PC-3 (cell line): ENCODE measurements at regions not wholly inside any gene's neighbourhood (a gene's known extent, or its start where the extent isn't known, plus 50 kb on each side); places are given as distances from the start of the nearest gene placed in this dataset.

Experiments
- ATAC-seq: fragments of 200-7000 bp; cut with Tn5 transposase; 2 replicates; pipeline ENCODE4 v1.9.1; 2020; ENCODE audit warnings: mild to moderate bottlenecking, moderate library complexity
- BruUV-seq: library from RNA; stranded (reverse); fragments of 400-500 nt; replicated peaks from 2 replicates; lab custom pipeline; 2021; lab: Mats Ljungman, UMichigan
- CTCF ChIA-PET: fragments of 300-600 bp; sonication (Branson Sonifier 250); formaldehyde crosslinking; loops from one replicate; lab custom pipeline; 2022; ENCODE audit warnings: antibody characterized with exemption; lab: Charles Lee
- POLR2A ChIA-PET: fragments of 300-600 bp; sonication (Branson Sonifier 250); formaldehyde crosslinking; loops from one replicate; lab custom pipeline; 2022; ENCODE audit warnings: antibody characterized with exemption; ENCODE audit not compliant: unreplicated experiment; lab: Charles Lee
- DNase-seq: peaks from one replicate; pipeline ENCODE4 v3.0.0-alpha.2; 2015
- H2AFZ ChIP-seq: fragments of 300-600 bp; sonication (generic); 2 replicates; pipeline ENCODE4 v1.6.0; 2016; ENCODE audit warnings: antibody characterized with exemption, low read length
- H3F3A ChIP-seq: fragments of 300-600 bp; sonication (generic); one replicate; pipeline ENCODE4 v1.6.0; 2017; ENCODE audit warnings: antibody characterized with exemption, low read length, control low read depth, mild to moderate bottlenecking; ENCODE audit not compliant: unreplicated experiment
- H3K27ac ChIP-seq: fragments of 300-600 bp; sonication (generic); 2 replicates; pipeline ENCODE4 v1.5.1; 2016; ENCODE audit warnings: mild to moderate bottlenecking, low read length
- H3K27me3 ChIP-seq: fragments of 300-600 bp; sonication (generic); 2 replicates; pipeline ENCODE4 v1.6.1; 2016; ENCODE audit warnings: low read length, mixed read lengths
- H3K36me3 ChIP-seq: fragments of 300-600 bp; sonication (generic); 2 replicates; pipeline ENCODE4 v1.6.1; 2016; ENCODE audit warnings: low read depth, mixed run types, low read length, mixed read lengths
- H3K4me1 ChIP-seq: fragments of 300-600 bp; sonication (generic); 2 replicates; pipeline ENCODE4 v1.5.1; 2016; ENCODE audit warnings: low read length; ENCODE audit not compliant: insufficient read depth
- H3K4me2 ChIP-seq: fragments of 300-600 bp; sonication (generic); 2 replicates; pipeline ENCODE4 v1.6.0; 2016; ENCODE audit warnings: low read length
- H3K4me3 ChIP-seq: fragments of 300-600 bp; sonication (generic); 2 replicates; pipeline ENCODE4 v1.5.1; 2016; ENCODE audit warnings: mild to moderate bottlenecking, low read length, mixed read lengths
- H3K79me2 ChIP-seq: fragments of 300-600 bp; sonication (generic); 2 replicates; pipeline ENCODE4 v1.6.1; 2017; ENCODE audit warnings: low read length, mixed read lengths
- H3K9ac ChIP-seq: fragments of 300-600 bp; sonication (generic); 2 replicates; pipeline ENCODE4 v1.6.0; 2016; ENCODE audit warnings: mild to moderate bottlenecking, low read length
- H3K9me2 ChIP-seq: fragments of 300-600 bp; sonication (generic); replicated peaks from 2 replicates; pipeline ENCODE4 v1.6.1; 2016; ENCODE audit warnings: mixed run types, low read length, mixed read lengths
- H3K9me3 ChIP-seq: fragments of 300-600 bp; sonication (generic); 2 replicates; pipeline ENCODE4 v1.6.1; 2016; ENCODE audit warnings: low read length, mixed read lengths
- H4K20me1 ChIP-seq: fragments of 300-600 bp; sonication (generic); 2 replicates; pipeline ENCODE4 v1.6.1; 2016; ENCODE audit warnings: low read length, mixed read lengths
- EZH2 ChIP-seq: fragments of 300-600 bp; sonication (generic); IDR thresholded peaks from one replicate; pipeline ENCODE4 v1.6.1; 2017; ENCODE audit warnings: antibody characterized with exemption, mild to moderate bottlenecking, low read length; ENCODE audit not compliant: unreplicated experiment
- EZH2phosphoT487 ChIP-seq: fragments of 300-600 bp; sonication (generic); IDR thresholded peaks from 2 replicates; pipeline ENCODE4 v1.6.1; 2018; ENCODE audit warnings: mild to moderate bottlenecking, antibody characterized with exemption, low read length, borderline replicate concordance
- intact Hi-C: fragments of 100-400 bp; cut with micrococcal nuclease; formaldehyde crosslinking; loops from 2 replicates; pipeline ENCODE4 v1.9.0; 2023
- TF ChIP-seq, protein P1 (sequence below): fragments of 300-600 bp; sonication (generic); conservative IDR thresholded peaks from 2 replicates; pipeline ENCODE4 v1.5.1; 2017; ENCODE audit warnings: antibody characterized with exemption, low read depth, mild to moderate bottlenecking, low read length

DNA sequence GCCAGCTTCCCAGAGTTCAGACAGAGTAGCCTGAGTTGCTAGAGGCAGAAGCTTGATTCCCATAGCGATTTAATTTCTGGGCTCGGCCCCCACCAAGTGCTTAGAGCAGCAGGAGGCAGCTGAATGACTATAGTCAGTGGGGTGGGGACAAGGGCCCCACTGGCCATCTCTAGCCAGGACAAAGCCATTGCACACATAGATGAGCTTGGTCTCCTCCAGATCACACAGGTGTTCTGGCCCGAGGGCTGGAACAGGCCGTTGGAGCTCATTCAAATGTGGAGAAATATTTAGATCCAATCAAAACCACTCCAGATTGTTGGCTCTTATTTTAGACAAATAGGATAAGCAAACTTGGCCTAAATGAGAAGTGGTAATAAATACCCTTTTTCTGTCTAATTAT lies 287.3 kb upstream of the NCKAP5 start:
- BruUV-seq: no TSS peak
- CTCF ChIA-PET: no interaction called here
- Histone ChIP-seq H3K36me3 (no peaks in the 10 kb centered on the region), H3K27me3 (no peaks in the 10 kb centered on the region), H3K4me1 (no peaks in the 10 kb centered on the region), H3K9me2 (no peaks in the 10 kb centered on the region), H3K4me3 (no peak overlapping the region), H3K9ac (no peak overlapping the region), H3K9me3 (no peaks in the 10 kb centered on the region), H2AFZ (no peak overlapping the region), H4K20me1 (no peaks in the 10 kb centered on the region), H3K27ac (no peak overlapping the region), H3F3A (no peaks in the 10 kb centered on the region), H3K79me2 (no peaks in the 10 kb centered on the region), H3K4me2 (no peak overlapping the region)
- TF ChIP-seq EZH2 (no peak), EZH2phosphoT487 (no peak)
- TF ChIP-seq, protein P1, sequence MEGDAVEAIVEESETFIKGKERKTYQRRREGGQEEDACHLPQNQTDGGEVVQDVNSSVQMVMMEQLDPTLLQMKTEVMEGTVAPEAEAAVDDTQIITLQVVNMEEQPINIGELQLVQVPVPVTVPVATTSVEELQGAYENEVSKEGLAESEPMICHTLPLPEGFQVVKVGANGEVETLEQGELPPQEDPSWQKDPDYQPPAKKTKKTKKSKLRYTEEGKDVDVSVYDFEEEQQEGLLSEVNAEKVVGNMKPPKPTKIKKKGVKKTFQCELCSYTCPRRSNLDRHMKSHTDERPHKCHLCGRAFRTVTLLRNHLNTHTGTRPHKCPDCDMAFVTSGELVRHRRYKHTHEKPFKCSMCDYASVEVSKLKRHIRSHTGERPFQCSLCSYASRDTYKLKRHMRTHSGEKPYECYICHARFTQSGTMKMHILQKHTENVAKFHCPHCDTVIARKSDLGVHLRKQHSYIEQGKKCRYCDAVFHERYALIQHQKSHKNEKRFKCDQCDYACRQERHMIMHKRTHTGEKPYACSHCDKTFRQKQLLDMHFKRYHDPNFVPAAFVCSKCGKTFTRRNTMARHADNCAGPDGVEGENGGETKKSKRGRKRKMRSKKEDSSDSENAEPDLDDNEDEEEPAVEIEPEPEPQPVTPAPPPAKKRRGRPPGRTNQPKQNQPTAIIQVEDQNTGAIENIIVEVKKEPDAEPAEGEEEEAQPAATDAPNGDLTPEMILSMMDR: no peak
- ATAC-seq (no peak), DNase-seq (no peak)
- POLR2A ChIA-PET: no interaction called here
- intact Hi-C loops: no loop called here

DNA sequence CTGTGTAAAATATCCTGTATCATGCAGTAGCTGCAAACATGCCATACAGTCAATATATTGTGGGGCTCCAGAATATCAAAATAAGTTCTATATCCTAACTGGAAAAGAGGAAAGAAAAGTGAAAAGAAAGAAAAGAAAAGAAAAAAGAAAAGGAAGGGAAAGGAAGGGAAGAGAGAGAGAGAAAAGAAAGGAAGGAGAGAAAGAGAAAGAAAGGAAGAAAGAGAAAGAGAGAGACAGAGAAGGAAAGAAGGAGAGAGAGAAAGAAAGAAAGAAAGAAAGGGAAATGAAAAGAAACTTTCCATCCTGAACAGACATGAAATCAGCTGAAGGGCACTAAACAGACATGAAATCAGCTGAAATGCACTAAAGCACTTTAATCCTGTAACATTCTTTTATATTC lies 288.4 kb upstream of the NCKAP5 start:
- Histone ChIP-seq H4K20me1 (no peaks in the 10 kb centered on the region), H3K27me3 (no peaks in the 10 kb centered on the region), H3K4me3 (no peak overlapping the region), H3K9ac (no peak overlapping the region), H3K36me3 (no peaks in the 10 kb centered on the region), H3K9me3 (no peaks in the 10 kb centered on the region), H3K4me1 (no peaks in the 10 kb centered on the region), H3F3A (no peaks in the 10 kb centered on the region), H3K27ac (no peak overlapping the region), H3K9me2 (no peaks in the 10 kb centered on the region), H3K4me2 (no peak overlapping the region), H2AFZ (no peak overlapping the region), H3K79me2 (no peaks in the 10 kb centered on the region)
- ATAC-seq: no peak
- CTCF ChIA-PET: no interaction called here
- BruUV-seq: no TSS peak
- intact Hi-C loops: no loop called here
- TF ChIP-seq, protein P1: no peak
- TF ChIP-seq EZH2 (no peak), EZH2phosphoT487 (no peak)
- no peak for DNase-seq
- POLR2A ChIA-PET: no interaction called here

DNA sequence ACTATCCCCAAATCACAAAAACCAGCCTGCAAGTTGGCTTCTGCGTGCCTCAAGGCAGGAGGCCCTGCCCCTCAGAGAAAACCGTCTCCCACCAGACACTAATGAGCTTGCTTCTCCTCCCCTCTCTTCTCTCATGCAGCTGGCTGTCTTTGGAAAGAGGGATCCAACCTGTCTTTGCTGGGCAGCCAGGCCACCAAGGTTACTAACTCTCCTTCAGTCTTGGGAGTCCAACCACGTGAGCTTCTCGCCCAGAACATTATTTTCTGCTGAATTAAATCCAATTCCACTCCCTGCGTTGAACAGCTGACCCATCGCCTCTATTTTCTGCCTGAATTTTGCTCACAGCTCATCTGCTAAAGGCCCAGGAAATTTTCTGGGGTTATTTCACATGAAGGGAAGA lies 291.3 kb upstream of the NCKAP5 start:
- no peaks in the 10 kb centered on the region for H3K9me3 ChIP-seq
- H3K9ac ChIP-seq: no peak overlapping the region
- CTCF ChIA-PET: no interaction called here
- H4K20me1 ChIP-seq: no peaks in the 10 kb centered on the region
- ATAC-seq: no peak
- H3K4me2 ChIP-seq: no peak overlapping the region
- no peak overlapping the region for H3K27ac ChIP-seq
- H3K9me2 ChIP-seq: no peaks in the 10 kb centered on the region
- POLR2A ChIA-PET: no interaction called here
- DNase-seq: no peak
- no peak overlapping the region for H3K4me3 ChIP-seq
- TF ChIP-seq, protein P1: no peak
- TF ChIP-seq EZH2: no peak
- no peak for TF ChIP-seq EZH2phosphoT487
- no peaks in the 10 kb centered on the region for H3K79me2 ChIP-seq
- no peaks in the 10 kb centered on the region for H3K4me1 ChIP-seq
- H3K36me3 ChIP-seq: no peaks in the 10 kb centered on the region
- no peaks in the 10 kb centered on the region for H3F3A ChIP-seq
- no peaks in the 10 kb centered on the region for H3K27me3 ChIP-seq
- no peak overlapping the region for H2AFZ ChIP-seq
- BruUV-seq: no TSS peak
- intact Hi-C loops: no loop called here
